K562 (cell line): ENCODE measurements at regions not wholly inside any gene's neighbourhood (a gene's known extent, or its start where the extent isn't known, plus 50 kb on each side); places are given as distances from the start of the nearest gene placed in this dataset.

ENCODE experiments used
- FOXM1 ChIP-seq, 2 experiments: fragments of 450-650 bp in 1 of 2; sonication (generic) in 1 of 2; formaldehyde crosslinking in 1 of 2; IDR thresholded peaks; 2 replicates each; pipeline versions ENCODE4 v1.6.1 to v1.9.0; 2017 to 2022; ENCODE audit warnings: low read depth in 2 of 2, mild to moderate bottlenecking in 2 of 2, missing genetic modification reagents in 1 of 2, moderate library complexity in 1 of 2
- SMARCB1 ChIP-seq: IDR thresholded peaks from 2 replicates; pipeline ENCODE4 v1.6.1; 2011; ENCODE audit warnings: improper control_type of control experiment, low read depth; ENCODE audit not compliant: insufficient read length
- SNIP1 ChIP-seq: fragments of 450-650 bp; IDR thresholded peaks from 2 replicates; pipeline ENCODE4 v1.7.1; 2017; ENCODE audit warnings: low read depth, mild to moderate bottlenecking
- SOX6 ChIP-seq: fragments of 450-650 bp; IDR thresholded peaks from 2 replicates; pipeline ENCODE4 v1.6.1; 2014; ENCODE audit warnings: mild to moderate bottlenecking
- ZNF395 ChIP-seq: fragments of 200-800 bp; sonication (Bioruptor generic); IDR thresholded peaks from 2 replicates; pipeline ENCODE4 v1.6.1; 2017; ENCODE audit warnings: missing genetic modification characterization, missing compliant biosample characterization
- TF ChIP-seq, protein P1 (sequence below): fragments of 450-650 bp; formaldehyde crosslinking; IDR thresholded peaks from 2 replicates; pipeline ENCODE4 v1.4.0; 2022; ENCODE audit warnings: missing genetic modification characterization
- TF ChIP-seq, protein P2 (sequence below): fragments of 450-650 bp; IDR thresholded peaks from 2 replicates; pipeline ENCODE4 v1.6.1; 2017; ENCODE audit warnings: antibody characterized with exemption, mild to moderate bottlenecking

DNA sequence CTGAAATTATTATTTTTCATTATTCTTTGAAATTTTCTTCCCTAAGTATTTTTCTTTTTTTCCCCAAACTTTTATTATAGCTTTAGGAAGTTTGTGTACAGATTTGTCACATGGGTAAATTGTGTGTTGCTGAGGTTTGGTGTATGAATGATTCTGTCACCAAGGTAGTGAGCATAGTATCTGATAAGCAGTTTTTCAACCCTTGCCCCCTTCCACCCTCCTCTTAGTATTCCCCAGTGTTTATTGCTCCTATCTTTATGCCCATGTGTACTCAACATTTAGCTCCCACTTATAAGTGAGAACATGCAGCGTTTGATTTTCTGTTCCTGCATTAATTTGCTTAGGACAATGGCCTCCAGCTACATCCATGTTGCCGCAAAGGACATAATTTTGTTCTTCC is 103.9 kb upstream of the MAGEB2 start (continued):
- no peak for TF ChIP-seq ZNF395 (CRISPR knock-in tag)
- TF ChIP-seq SNIP1: no peak
- no peak for TF ChIP-seq FOXM1 (IDR thresholded peaks at IDR 0.05; ENCODE audit: low read depth)
- TF ChIP-seq FOXM1 (CRISPR knock-in tag; IDR thresholded peaks at IDR 0.05; ENCODE audit: low read depth): no peak
- no peak for TF ChIP-seq SMARCB1
- TF ChIP-seq, protein P1, sequence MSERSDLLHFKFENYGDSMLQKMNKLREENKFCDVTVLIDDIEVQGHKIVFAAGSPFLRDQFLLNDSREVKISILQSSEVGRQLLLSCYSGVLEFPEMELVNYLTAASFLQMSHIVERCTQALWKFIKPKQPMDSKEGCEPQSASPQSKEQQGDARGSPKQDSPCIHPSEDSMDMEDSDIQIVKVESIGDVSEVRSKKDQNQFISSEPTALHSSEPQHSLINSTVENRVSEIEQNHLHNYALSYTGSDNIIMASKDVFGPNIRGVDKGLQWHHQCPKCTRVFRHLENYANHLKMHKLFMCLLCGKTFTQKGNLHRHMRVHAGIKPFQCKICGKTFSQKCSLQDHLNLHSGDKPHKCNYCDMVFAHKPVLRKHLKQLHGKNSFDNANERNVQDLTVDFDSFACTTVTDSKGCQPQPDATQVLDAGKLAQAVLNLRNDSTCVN: no peak
- TF ChIP-seq, protein P2, sequence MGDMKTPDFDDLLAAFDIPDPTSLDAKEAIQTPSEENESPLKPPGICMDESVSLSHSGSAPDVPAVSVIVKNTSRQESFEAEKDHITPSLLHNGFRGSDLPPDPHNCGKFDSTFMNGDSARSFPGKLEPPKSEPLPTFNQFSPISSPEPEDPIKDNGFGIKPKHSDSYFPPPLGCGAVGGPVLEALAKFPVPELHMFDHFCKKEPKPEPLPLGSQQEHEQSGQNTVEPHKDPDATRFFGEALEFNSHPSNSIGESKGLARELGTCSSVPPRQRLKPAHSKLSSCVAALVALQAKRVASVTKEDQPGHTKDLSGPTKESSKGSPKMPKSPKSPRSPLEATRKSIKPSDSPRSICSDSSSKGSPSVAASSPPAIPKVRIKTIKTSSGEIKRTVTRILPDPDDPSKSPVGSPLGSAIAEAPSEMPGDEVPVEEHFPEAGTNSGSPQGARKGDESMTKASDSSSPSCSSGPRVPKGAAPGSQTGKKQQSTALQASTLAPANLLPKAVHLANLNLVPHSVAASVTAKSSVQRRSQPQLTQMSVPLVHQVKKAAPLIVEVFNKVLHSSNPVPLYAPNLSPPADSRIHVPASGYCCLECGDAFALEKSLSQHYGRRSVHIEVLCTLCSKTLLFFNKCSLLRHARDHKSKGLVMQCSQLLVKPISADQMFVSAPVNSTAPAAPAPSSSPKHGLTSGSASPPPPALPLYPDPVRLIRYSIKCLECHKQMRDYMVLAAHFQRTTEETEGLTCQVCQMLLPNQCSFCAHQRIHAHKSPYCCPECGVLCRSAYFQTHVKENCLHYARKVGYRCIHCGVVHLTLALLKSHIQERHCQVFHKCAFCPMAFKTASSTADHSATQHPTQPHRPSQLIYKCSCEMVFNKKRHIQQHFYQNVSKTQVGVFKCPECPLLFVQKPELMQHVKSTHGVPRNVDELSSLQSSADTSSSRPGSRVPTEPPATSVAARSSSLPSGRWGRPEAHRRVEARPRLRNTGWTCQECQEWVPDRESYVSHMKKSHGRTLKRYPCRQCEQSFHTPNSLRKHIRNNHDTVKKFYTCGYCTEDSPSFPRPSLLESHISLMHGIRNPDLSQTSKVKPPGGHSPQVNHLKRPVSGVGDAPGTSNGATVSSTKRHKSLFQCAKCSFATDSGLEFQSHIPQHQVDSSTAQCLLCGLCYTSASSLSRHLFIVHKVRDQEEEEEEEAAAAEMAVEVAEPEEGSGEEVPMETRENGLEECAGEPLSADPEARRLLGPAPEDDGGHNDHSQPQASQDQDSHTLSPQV: no peak
- no peak for TF ChIP-seq SOX6
